NCI-H187 (cell line): ENCODE measurements at regions not wholly inside any gene's neighbourhood (a gene's known extent, or its start where the extent isn't known, plus 50 kb on each side); places are given as distances from the start of the nearest gene placed in this dataset.

Experiments
- DNase-seq, 2 experiments: peaks; one replicate each; lab custom pipeline; 2025; lab: John Stamatoyannopoulos, UW

- peak; percentile 64 to 99 for DNase-seq
These were observed 1395.8 kb downstream of the EFNB2 start for GRCh38 chr13:105139380-105140285.

- DNase-seq = no peak
These were observed 1396.4 kb downstream of the EFNB2 start for GRCh38 chr13:105139048-105139379.

GRCh38 chr13:105135852-105136615, 1399.4 kb downstream of the EFNB2 start:
- no peak for DNase-seq

GRCh38 chr13:105127732-105128131, 1407.7 kb downstream of the EFNB2 start:
- DNase-seq = no peak

- DNase-seq = no peak
These were observed 1414.2 kb downstream of the EFNB2 start for GRCh38 chr13:105121221-105121620.

- DNase-seq = no peak
These were observed 1417.0 kb downstream of the EFNB2 start for GRCh38 chr13:105118426-105118985.

GRCh38 chr13:105116966-105117365, 1418.5 kb downstream of the EFNB2 start:
- no peak for DNase-seq

- DNase-seq = no peak
These were observed 1422.9 kb downstream of the EFNB2 start for GRCh38 chr13:105112561-105112960.

- no peak for DNase-seq
These were observed 1427.7 kb downstream of the EFNB2 start for GRCh38 chr13:105107781-105108180.

GRCh38 chr13:105105471-105105870, 1430.0 kb downstream of the EFNB2 start:
- no peak for DNase-seq

GRCh38 chr13:105097521-105097920, 1437.9 kb downstream of the EFNB2 start:
- no peak for DNase-seq

GRCh38 chr13:105089858-105090643, 1445.4 kb downstream of the EFNB2 start:
- DNase-seq = no peak

- DNase-seq = peak in 1 of 2 experiments; percentile 17
These were observed 1447.5 kb downstream of the EFNB2 start for GRCh38 chr13:105087945-105088344.

GRCh38 chr13:105084931-105085330, 1450.5 kb downstream of the EFNB2 start:
- DNase-seq = no peak

- no peak for DNase-seq
These were observed 1451.5 kb downstream of the EFNB2 start for GRCh38 chr13:105083992-105084391.

- no peak for DNase-seq
These were observed 1460.7 kb downstream of the EFNB2 start for GRCh38 chr13:105074755-105075154.

GRCh38 chr13:105073041-105073440, 1462.4 kb downstream of the EFNB2 start:
- no peak for DNase-seq

- no peak for DNase-seq
These were observed 1465.0 kb downstream of the EFNB2 start for GRCh38 chr13:105070452-105070851.

GRCh38 chr13:105069106-105069505, 1466.4 kb downstream of the EFNB2 start:
- no peak for DNase-seq

GRCh38 chr13:105063676-105064075, 1471.8 kb downstream of the EFNB2 start:
- no peak for DNase-seq

- no peak for DNase-seq
These were observed 1475.7 kb downstream of the EFNB2 start for GRCh38 chr13:105059786-105060185.

- DNase-seq = no peak
These were observed 1476.9 kb downstream of the EFNB2 start for GRCh38 chr13:105058517-105058916.
